Effector CD4-positive, alpha-beta T cell (primary cell): ENCODE measurements at regions not wholly inside any gene's neighbourhood (a gene's known extent, or its start where the extent isn't known, plus 50 kb on each side); places are given as distances from the start of the nearest gene placed in this dataset.
"Not testable (repeated sequence)": the region's sequence is repeated elsewhere in the genome, so short reads cannot be mapped to it uniquely, and the experiment has no call there.

Source experiments
- DNase-seq: peaks from one replicate; pipeline ENCODE4 v3.0.0-alpha.2; 2020

DNA sequence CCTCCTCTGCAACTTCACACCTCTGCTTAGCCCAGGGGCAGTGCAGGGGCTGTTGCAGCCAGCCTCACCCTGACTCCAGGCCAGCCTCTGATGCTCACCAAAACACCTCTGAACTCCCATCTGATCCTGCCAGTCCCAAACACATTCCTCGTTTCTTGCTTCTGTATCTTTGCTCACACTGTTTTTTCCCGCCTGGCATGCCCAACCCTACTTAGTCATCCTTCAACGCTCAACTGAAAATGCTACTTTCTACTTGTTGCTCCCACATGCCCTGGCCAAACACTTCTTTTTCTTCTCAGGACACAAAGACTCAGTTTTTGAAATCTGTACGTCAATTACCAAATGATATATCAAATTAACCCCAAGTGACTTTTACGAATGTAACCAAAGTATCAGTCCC lies 140.8 kb upstream of the ZBED5 start:
- no peak for DNase-seq

DNA sequence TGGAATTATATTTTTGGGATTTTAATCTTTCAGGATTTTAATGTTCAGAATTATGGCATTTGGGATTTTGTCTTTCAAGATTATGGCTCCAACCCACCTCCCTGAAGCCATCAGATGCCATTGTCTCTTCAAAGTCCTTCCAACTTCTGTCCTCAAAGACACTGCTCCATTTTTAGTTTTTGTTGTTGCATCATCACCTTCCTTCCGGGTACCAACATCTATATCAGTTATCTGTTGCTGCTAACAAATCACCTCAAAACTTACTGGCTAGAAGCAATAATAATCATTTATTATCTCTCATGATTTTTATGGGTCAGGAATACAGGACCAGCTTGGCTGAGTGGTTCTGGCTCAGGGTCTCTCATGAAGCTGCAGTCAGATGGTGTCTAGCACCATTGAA lies 138.8 kb upstream of the ZBED5 start:
- DNase-seq = no peak

- DNase-seq = no peak
Measured at GRCh38 chr11:10993640-10994039, 135.8 kb upstream of the ZBED5 start.

DNA sequence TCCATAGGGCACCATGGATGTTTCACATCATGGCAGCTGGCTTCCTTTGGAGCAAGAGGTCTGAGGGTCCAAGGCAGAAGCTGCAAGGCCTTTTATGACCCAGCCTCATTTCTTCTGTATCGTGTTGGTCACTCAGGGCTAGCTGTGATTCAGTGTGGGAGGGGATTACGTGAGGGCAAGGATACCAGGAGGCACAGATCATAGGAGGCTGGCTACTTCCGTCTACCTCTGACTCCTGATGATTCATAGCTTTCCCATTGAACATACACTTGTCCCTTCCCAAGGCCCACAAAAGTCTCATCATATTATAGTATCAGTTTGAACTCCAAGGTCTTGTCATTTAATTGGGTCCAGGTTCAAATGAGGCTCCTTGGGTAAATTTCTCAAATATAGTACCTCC lies 135.3 kb upstream of the ZBED5 start:
- DNase-seq = no peak

GRCh38 chr11:10991393-10991792 lies 133.5 kb upstream of the ZBED5 start:
- no peak for DNase-seq

DNA sequence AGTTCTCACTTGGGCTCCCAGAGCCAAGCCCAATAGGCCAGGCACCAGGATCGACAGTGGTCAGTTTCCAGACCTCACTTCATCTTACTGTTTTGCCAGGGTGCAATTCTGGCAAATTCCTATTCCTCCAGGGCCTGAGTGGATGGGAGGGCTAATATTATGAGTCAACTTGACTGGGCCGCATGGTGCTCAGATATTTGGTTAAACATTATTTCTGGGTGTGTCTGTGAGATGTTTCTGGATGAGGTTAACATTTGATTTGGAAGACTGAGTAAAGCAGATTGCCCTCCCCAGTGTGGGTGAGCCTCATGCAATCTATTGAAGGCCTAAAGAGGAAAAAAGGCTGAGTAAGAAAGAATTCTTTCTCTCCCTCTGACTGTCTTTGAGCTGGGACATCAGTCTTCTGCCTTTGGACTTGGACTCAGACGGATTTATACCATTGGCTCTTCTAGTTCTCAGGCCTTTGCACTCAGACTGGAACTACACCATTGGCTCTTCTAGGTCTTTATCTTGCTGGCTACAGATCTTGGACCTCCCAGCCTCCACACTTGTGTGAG lies 132.9 kb upstream of the ZBED5 start:
- no peak for DNase-seq

GRCh38 chr11:10990160-10990559 lies 132.3 kb upstream of the ZBED5 start:
- DNase-seq = no peak

DNA sequence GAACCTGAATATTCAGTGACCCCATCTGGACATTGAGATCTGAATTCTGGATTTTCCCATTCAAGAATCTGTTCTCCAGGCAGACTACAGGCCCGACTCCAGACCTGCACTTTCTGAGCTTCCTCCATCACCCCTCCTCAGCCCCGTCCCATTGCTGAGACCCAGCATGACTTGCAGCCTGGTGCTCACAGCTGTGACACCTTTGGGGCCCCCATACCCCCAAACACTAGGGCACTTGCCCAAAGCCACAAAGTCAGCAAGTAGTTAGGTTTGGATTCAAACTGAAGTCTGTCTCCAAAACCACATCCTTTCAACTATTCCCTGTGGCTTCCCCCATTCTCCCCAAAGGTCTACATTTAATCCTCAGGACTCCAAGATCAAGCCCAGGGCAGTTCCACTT lies 128.2 kb upstream of the ZBED5 start:
- DNase-seq = no peak

GRCh38 chr11:10984742-10985141 lies 126.9 kb upstream of the ZBED5 start:
- DNase-seq = no peak

DNA sequence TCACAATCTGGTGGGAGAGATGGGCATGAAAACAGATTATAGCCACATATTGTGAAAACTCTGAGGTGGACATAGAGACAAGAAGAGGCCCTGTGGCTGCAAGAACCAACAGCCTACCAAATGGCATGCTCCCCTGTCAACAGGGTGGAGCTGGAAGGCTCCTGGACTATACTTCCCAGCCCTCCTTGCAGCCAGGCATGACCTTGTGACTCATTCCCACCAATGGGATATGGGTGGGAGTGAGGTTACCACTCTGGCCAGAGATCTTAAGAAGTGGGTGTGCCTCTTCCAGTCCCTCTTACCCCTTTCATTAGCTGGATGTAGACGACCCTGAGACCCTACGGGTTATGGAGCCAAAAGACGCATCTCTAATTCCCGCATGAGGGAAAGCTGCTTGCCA lies 126.4 kb upstream of the ZBED5 start:
- no peak for DNase-seq

- no peak for DNase-seq
Measured at GRCh38 chr11:10982704-10983510, 125.1 kb upstream of the ZBED5 start.

- DNase-seq = no peak
Measured at GRCh38 chr11:10979529-10979928, 121.7 kb upstream of the ZBED5 start.

DNA sequence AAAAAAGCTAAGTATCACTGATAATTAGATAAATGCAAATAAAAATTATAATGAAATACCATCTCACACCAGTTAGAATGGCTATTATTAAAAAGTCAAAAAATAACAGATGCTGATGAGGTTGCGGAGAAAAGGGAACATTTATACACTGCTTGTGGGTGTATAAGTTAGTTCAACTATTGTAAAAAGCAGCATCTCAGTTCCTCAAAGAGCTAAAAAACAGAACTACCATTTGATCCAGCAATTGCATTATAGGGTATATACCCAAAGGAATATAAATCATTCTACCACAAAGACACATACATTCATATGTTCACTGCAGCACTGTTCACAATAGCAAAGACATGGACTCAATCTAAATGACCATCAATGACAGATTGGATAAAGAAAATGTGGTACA lies 120.3 kb upstream of the ZBED5 start:
- DNase-seq = no peak

- no peak for DNase-seq
Measured at GRCh38 chr11:10975287-10975721, 117.5 kb upstream of the ZBED5 start.

GRCh38 chr11:10973416-10973815 lies 115.6 kb upstream of the ZBED5 start:
- DNase-seq = no peak

DNA sequence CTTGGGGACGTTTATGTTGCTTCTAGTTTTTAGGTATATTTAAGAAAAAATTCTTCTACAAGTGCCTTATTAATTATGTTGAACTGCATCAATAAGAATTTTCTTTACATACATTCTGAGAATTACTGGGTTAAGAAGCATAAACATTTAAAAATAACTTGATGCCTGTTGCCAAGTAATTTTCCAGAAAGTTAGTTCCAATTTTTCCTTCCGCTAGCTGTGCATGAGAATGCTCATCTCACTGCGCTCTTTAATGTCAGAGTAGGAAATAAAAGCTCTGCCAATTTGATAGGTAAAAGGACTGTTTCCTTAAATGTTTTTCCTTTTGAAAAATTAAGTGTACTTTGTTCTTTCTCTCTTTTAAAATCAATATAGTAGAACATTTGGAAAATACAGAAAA lies 113.1 kb upstream of the ZBED5 start:
- DNase-seq = no peak

GRCh38 chr11:10969387-10969786 lies 111.5 kb upstream of the ZBED5 start:
- DNase-seq = no peak

- not testable (repeated sequence) for DNase-seq
Measured at GRCh38 chr11:10956884-10957283, 99.0 kb upstream of the ZBED5 start.

GRCh38 chr11:10955616-10956015 lies 97.8 kb upstream of the ZBED5 start:
- DNase-seq = no peak

DNA sequence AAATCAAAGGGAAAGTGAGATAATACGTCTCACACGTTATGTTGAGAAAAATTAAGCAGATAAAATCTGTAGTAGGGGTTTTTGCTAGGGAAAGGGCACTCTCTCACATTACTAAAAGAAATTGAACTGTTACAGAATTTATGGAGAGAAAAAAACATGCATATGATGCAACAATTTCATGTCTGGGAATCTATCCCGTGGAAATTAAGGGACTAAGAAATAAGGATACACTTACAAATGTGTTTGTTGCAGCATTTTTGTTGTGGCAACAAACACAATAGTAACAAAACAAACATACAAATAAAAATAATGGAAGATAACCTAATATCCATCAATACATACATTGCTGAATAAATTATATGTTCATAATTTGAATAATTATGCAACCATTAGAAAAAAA lies 96.3 kb upstream of the ZBED5 start:
- no peak for DNase-seq

DNA sequence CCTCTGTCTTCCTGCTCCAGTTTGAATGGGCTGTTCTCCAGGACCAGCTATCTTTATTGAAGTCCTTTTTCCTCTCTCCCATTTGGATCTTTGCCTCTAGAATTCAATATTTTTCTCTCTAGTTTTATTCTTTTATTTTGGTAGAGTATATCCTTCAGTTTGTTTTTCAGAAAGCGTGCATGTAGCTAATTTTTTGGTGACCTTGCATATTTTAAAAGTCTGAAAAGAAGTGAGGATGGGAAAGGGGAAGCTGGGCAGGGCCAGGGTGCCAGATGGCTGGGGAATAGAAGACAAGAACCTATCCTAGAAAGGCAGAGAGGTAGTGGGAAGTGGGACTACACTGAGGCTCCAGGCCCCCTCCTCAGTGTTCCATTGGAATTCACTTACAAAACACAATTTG lies 95.0 kb upstream of the ZBED5 start:
- no peak for DNase-seq

- not testable (repeated sequence) for DNase-seq
Measured at GRCh38 chr11:10947935-10948334, 90.1 kb upstream of the ZBED5 start.

- DNase-seq = no peak
Measured at GRCh38 chr11:10946072-10946471, 88.2 kb upstream of the ZBED5 start.

GRCh38 chr11:10945196-10945595 lies 87.3 kb upstream of the ZBED5 start:
- DNase-seq = no peak

GRCh38 chr11:10943968-10944367 lies 86.1 kb upstream of the ZBED5 start:
- no peak for DNase-seq
